CD14-positive monocyte (primary cell): ENCODE measurements at regions not wholly inside any gene's neighbourhood (a gene's known extent, or its start where the extent isn't known, plus 50 kb on each side); places are given as distances from the start of the nearest gene placed in this dataset.

Source experiments
- DNase-seq, 3 donors: peaks; one replicate each; pipeline ENCODE4 v3.0.0-alpha.2; 2011 to 2022
- H2AFZ ChIP-seq: 2 replicates; pipeline ENCODE4 v1.6.0; 2012; ENCODE audit warnings: mild to moderate bottlenecking, low read depth, low read length, inconsistent platforms; ENCODE audit not compliant: insufficient read depth, poor library complexity, severe bottlenecking
- H3K27ac ChIP-seq, 2 donors: 1 replicate in 1 of 2; 2 replicates in 1 of 2; pipeline ENCODE4 v1.5.1; 2012 to 2013; ENCODE audit warnings: low read length in 2 of 2, control low read depth in 1 of 2, inconsistent platforms in 1 of 2, low read depth in 1 of 2, mild to moderate bottlenecking in 1 of 2
- H3K27me3 ChIP-seq, 2 donors: one replicate each; pipeline versions ENCODE4 v1.6.0 to v1.6.1; 2011 to 2013; ENCODE audit warnings: low read length in 2 of 2; ENCODE audit not compliant: control insufficient read depth in 2 of 2, insufficient read depth in 2 of 2
- H3K36me3 ChIP-seq, 2 donors: replicated peaks in 1 of 2; 1 replicate in 1 of 2; 2 replicates in 1 of 2; pipeline versions ENCODE4 v1.5.1 to v1.6.1; 2012 to 2013; ENCODE audit warnings: low read length in 2 of 2, control low read depth in 1 of 2, inconsistent platforms in 1 of 2, mild to moderate bottlenecking in 1 of 2; ENCODE audit not compliant: insufficient read depth in 2 of 2, control insufficient read depth in 1 of 2
- H3K4me1 ChIP-seq, 2 donors: 1 replicate in 1 of 2; 2 replicates in 1 of 2; pipeline versions ENCODE4 v1.5.1 to v1.6.1; 2012 to 2013; ENCODE audit warnings: low read length in 2 of 2, control low read depth in 1 of 2, inconsistent platforms in 1 of 2, mild to moderate bottlenecking in 1 of 2, moderate library complexity in 1 of 2; ENCODE audit not compliant: insufficient read depth in 2 of 2, control insufficient read depth in 1 of 2
- H3K4me2 ChIP-seq: replicated peaks from 2 replicates; pipeline ENCODE3; 2012; ENCODE audit warnings: low read length, moderate library complexity, mild to moderate bottlenecking; ENCODE audit not compliant: poor library complexity, severe bottlenecking; ENCODE audit errors: extremely low read depth
- H3K4me3 ChIP-seq, 3 experiments: fragments of 200-600 bp in 1 of 3; sonication (generic) in 1 of 3; replicated peaks in 1 of 3; 1 replicate in 2 of 3; 2 replicates in 1 of 3; pipeline ENCODE4 v1.5.1; 2011 to 2013; ENCODE audit warnings: low read length in 3 of 3, mild to moderate bottlenecking in 3 of 3, control low read depth in 2 of 3, low read depth in 2 of 3, inconsistent platforms in 1 of 3, moderate library complexity in 1 of 3
- H3K79me2 ChIP-seq: 2 replicates; pipeline ENCODE4 v1.6.0; 2012; ENCODE audit warnings: mild to moderate bottlenecking, control low read depth, inconsistent platforms, low read length, moderate library complexity; ENCODE audit not compliant: insufficient read depth
- H3K9ac ChIP-seq: 2 replicates; pipeline ENCODE4 v1.6.0; 2017; ENCODE audit warnings: low read length, mild to moderate bottlenecking; ENCODE audit not compliant: insufficient read depth, poor library complexity, severe bottlenecking
- H3K9me3 ChIP-seq, 2 donors: replicated peaks in 1 of 2; 1 replicate in 1 of 2; 2 replicates in 1 of 2; pipeline versions ENCODE4 v1.5.1 to v1.6.1; 2012 to 2013; ENCODE audit warnings: low read length in 2 of 2, control low read depth in 1 of 2; ENCODE audit not compliant: control insufficient read depth in 1 of 2, insufficient read depth in 1 of 2
- H4K20me1 ChIP-seq: 2 replicates; pipeline ENCODE4 v1.6.0; 2012; ENCODE audit warnings: mild to moderate bottlenecking, low read length, control low read depth, moderate library complexity; ENCODE audit not compliant: insufficient read depth
- H3K27ac Mint-ChIP-seq, 7 donors: one replicate each; pipeline ENCODE4 v1.8.0; 2020; ENCODE audit warnings: mild to moderate bottlenecking in 7 of 7, mixed read lengths in 7 of 7, moderate library complexity in 6 of 7, inconsistent platforms in 2 of 7
- H3K27me3 Mint-ChIP-seq, 3 donors: one replicate each; pipeline ENCODE4 v1.8.0; 2021 to 2022; ENCODE audit warnings: low read depth in 3 of 3, mild to moderate bottlenecking in 3 of 3, mixed read lengths in 3 of 3, moderate library complexity in 3 of 3, inconsistent platforms in 1 of 3
- H3K36me3 Mint-ChIP-seq, 2 donors: one replicate each; pipeline ENCODE4 v1.8.0; 2020; ENCODE audit warnings: mixed read lengths in 2 of 2, inconsistent platforms in 1 of 2, mild to moderate bottlenecking in 1 of 2
- H3K4me1 Mint-ChIP-seq: one replicate; pipeline ENCODE4 v1.8.0; 2020; ENCODE audit warnings: mild to moderate bottlenecking, mixed read lengths
- H3K4me3 Mint-ChIP-seq, 2 donors: one replicate each; pipeline ENCODE4 v1.8.0; 2020; ENCODE audit warnings: mild to moderate bottlenecking in 2 of 2, mixed read lengths in 2 of 2, moderate library complexity in 1 of 2
- H3K9me3 Mint-ChIP-seq, 7 donors: one replicate each; pipeline ENCODE4 v1.8.0; 2020 to 2022; ENCODE audit warnings: mixed read lengths in 7 of 7, mild to moderate bottlenecking in 6 of 7, moderate library complexity in 6 of 7, inconsistent platforms in 2 of 7
- WGBS: methylation state at CpG from one replicate; pipeline ENCODE4 v1.1.5; 2013; ENCODE audit warnings: missing lambda C conversion rate; ENCODE audit not compliant: insufficient coverage; 5-methylcytosine and 5-hydroxymethylcytosine counted together
- intact Hi-C, 2 donors: fragments of 100-400 bp; cut with micrococcal nuclease; formaldehyde crosslinking; loops; one replicate each; pipeline versions ENCODE4 v1.15.0 to v1.15.1; 2023
- TF ChIP-seq, protein P1 (sequence below): fragments of 200-600 bp; IDR thresholded peaks from one replicate; pipeline ENCODE4 v1.8.0; 2022; ENCODE audit warnings: antibody characterized with exemption, mild to moderate bottlenecking

DNA sequence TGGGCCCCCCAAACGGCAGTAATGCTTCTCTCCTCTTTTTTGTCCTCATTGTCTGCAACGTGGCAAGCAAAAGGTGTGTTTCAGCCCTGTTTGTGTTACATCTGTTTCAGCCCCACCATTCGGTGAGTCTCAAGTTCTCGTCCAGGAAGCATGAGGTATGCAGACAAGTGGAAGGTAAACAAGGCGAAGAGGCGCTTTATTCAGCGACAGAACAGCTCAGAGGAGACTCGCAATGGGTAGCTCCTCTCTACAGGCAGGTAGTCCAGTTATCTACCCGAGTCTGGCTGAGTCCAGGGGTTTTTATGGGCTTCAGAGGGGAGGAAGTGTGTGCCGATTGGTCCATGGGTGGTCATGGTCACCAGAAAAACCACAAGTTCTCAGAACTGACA, 733.4 kb upstream of the CDH7 start:
- H3K4me3 Mint-ChIP-seq = no peak overlapping the region
- H3K79me2 ChIP-seq = no peaks in the 10 kb centered on the region
- no peak for DNase-seq
- peaks cover 13 to 14% of the 10 kb centered on the region in 2 donors for H3K9me3 ChIP-seq
- H3K36me3 ChIP-seq = no peaks in the 10 kb centered on the region
- H3K36me3 Mint-ChIP-seq = no peaks in the 10 kb centered on the region
- no peak overlapping the region for H3K4me2 ChIP-seq
- TF ChIP-seq, protein P1, sequence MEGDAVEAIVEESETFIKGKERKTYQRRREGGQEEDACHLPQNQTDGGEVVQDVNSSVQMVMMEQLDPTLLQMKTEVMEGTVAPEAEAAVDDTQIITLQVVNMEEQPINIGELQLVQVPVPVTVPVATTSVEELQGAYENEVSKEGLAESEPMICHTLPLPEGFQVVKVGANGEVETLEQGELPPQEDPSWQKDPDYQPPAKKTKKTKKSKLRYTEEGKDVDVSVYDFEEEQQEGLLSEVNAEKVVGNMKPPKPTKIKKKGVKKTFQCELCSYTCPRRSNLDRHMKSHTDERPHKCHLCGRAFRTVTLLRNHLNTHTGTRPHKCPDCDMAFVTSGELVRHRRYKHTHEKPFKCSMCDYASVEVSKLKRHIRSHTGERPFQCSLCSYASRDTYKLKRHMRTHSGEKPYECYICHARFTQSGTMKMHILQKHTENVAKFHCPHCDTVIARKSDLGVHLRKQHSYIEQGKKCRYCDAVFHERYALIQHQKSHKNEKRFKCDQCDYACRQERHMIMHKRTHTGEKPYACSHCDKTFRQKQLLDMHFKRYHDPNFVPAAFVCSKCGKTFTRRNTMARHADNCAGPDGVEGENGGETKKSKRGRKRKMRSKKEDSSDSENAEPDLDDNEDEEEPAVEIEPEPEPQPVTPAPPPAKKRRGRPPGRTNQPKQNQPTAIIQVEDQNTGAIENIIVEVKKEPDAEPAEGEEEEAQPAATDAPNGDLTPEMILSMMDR = no peak
- WGBS = 100% methylated on average over 6 of the region's 10 CpGs
- H3K9ac ChIP-seq = no peak overlapping the region
- no peak overlapping the region for H3K27ac Mint-ChIP-seq
- no peak overlapping the region for H3K4me3 ChIP-seq
- H3K9me3 Mint-ChIP-seq = peaks cover 0 to 10% (median 3%) of the 10 kb centered on the region in 7 donors
- intact Hi-C loops = no loop called here
- H4K20me1 ChIP-seq = no peaks in the 10 kb centered on the region
- H3K4me1 Mint-ChIP-seq = no peaks in the 10 kb centered on the region
- no peaks in the 10 kb centered on the region for H3K4me1 ChIP-seq
- H2AFZ ChIP-seq = no peak overlapping the region
- H3K27me3 ChIP-seq = no peaks in the 10 kb centered on the region
- H3K27ac ChIP-seq = no peak overlapping the region
- no peaks in the 10 kb centered on the region for H3K27me3 Mint-ChIP-seq

DNA sequence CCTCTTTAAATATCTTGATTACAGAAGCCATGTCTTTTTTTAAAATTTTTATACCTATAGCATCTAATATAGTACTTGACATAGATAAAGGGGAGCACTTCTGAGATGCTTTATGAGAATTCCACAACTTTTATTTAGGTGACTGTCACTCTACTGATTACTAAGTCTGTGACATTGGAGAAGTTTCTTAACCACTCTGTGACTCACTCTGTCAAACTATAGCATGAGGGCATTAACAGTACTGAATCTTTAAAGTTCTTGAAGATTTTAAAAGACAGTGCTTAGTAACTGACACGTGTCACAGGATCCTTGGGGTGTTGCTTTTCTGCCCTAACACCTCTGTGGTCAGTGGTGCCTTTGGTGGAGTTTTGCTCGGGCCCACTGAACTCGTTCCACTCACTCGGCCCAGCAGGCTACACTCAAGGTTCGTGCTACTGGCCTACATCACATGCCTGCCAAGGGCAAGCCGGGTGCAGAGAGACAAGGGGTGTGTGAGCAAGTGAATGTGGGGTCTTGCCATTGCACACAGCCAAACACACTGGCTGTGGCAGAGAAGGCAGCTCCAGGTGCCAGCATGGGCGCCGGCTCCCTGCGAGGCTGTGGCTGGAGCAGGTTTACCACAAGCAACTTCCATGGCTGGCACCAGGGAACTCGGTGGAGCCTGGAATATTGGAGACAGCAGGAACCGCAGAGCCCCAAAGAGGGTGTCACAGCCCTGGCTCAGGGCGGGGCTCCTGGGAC, 734.0 kb upstream of the CDH7 start:
- Histone ChIP-seq H3K27me3 (no peaks in the 10 kb centered on the region), H3K79me2 (no peaks in the 10 kb centered on the region), H3K27ac (no peak overlapping the region), H2AFZ (no peak overlapping the region), H3K9ac (no peak overlapping the region), H3K4me2 (no peak overlapping the region), H3K4me1 (no peaks in the 10 kb centered on the region), H3K4me3 (no peak overlapping the region), H3K36me3 (no peaks in the 10 kb centered on the region), H4K20me1 (no peaks in the 10 kb centered on the region), H3K9me3 (peaks cover 13 to 14% of the 10 kb centered on the region in 2 donors)
- Mint-ChIP-seq H3K9me3 (peaks cover 0 to 6% (median 2%) of the 10 kb centered on the region in 7 donors), H3K27me3 (no peaks in the 10 kb centered on the region), H3K4me1 (no peaks in the 10 kb centered on the region), H3K4me3 (no peak overlapping the region), H3K27ac (no peak overlapping the region), H3K36me3 (no peaks in the 10 kb centered on the region)
- 89% methylated on average over 10 of the region's 12 CpGs for WGBS
- DNase-seq = no peak
- intact Hi-C loops = no loop called here
- TF ChIP-seq, protein P1 = no peak
